Testis (tissue), 2 donors: ENCODE measurements at regions not wholly inside any gene's neighbourhood (a gene's known extent, or its start where the extent isn't known, plus 50 kb on each side); places are given as distances from the start of the nearest gene placed in this dataset.

Source experiments
- DNase-seq: peaks from one replicate; pipeline ENCODE4 v3.0.0-alpha.2; 2019
- H3K27ac ChIP-seq, 2 donors: fragments of 200-600 bp; sonication (generic); one replicate each; pipeline ENCODE4 v1.5.1; 2019
- H3K27me3 ChIP-seq: fragments of 200-600 bp; sonication (generic); one replicate; pipeline ENCODE4 v1.5.1; 2019
- H3K36me3 ChIP-seq: fragments of 200-600 bp; sonication (generic); one replicate; pipeline ENCODE4 v1.5.1; 2017; ENCODE audit warnings: low read depth; ENCODE audit errors: missing control alignments
- H3K4me1 ChIP-seq: fragments of 200-600 bp; sonication (generic); one replicate; pipeline ENCODE4 v1.5.1; 2019
- H3K4me3 ChIP-seq, 2 donors: fragments of 200-600 bp; sonication (generic); one replicate each; pipeline ENCODE4 v1.5.1; 2017 to 2019
- H3K9me3 ChIP-seq: fragments of 200-600 bp; sonication (generic); one replicate; pipeline ENCODE4 v1.5.1; 2017
- POLR2A ChIP-seq: fragments of 450-650 bp; IDR thresholded peaks from one replicate; pipeline ENCODE4 v1.6.1; 2017; ENCODE audit warnings: antibody characterized with exemption, mild to moderate bottlenecking, moderate library complexity
- WGBS, 2 donors: methylation state at CpG; one replicate each; pipeline ENCODE4 v1.1.5; 2018; 5-methylcytosine and 5-hydroxymethylcytosine counted together
- intact Hi-C: fragments of 100-400 bp; cut with DNase I; formaldehyde crosslinking; loops from one replicate; pipeline ENCODE4 v1.15.1; 2023; ENCODE audit warnings: low total_unique reads
- TF ChIP-seq, protein P1 (sequence below), 3 experiments: fragments of 450-650 bp in 2 of 3; fragments of 200-600 bp in 1 of 3; sonication (generic) in 1 of 3; IDR thresholded peaks; one replicate each; pipeline ENCODE4 v1.5.1; 2016 to 2019; ENCODE audit warnings: antibody characterized with exemption in 3 of 3, mild to moderate bottlenecking in 2 of 3, moderate library complexity in 1 of 3

DNA sequence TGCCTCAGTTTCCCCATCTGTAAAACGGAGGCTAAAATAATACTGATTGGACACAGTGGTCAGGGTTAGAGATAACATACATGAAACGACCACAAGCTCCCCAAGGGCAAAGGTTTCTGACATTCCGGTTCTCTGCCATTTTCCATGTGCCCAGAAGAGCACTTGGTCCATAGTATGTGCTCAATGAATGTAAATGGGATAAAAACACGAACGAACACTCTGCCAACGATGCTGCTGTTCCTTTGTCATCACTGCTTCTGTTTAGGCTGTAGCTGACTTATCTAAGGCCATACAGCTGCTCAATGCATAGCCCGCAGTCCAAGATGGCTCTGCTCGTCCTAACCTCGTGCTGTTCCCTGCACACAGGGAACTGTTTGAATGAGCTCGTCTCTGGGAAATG is 102.0 kb downstream of the RMI2 start:
- Histone ChIP-seq H3K9me3 (no peaks in the 10 kb centered on the region), H3K27ac (no peak overlapping the region), H3K4me1 (no peaks in the 10 kb centered on the region), H3K36me3 (no peaks in the 10 kb centered on the region), H3K4me3 (no peak overlapping the region), H3K27me3 (no peaks in the 10 kb centered on the region)
- WGBS, 2 donors, result 89% methylated on average over 10 of the region's 10 CpGs
- TF ChIP-seq, protein P1, sequence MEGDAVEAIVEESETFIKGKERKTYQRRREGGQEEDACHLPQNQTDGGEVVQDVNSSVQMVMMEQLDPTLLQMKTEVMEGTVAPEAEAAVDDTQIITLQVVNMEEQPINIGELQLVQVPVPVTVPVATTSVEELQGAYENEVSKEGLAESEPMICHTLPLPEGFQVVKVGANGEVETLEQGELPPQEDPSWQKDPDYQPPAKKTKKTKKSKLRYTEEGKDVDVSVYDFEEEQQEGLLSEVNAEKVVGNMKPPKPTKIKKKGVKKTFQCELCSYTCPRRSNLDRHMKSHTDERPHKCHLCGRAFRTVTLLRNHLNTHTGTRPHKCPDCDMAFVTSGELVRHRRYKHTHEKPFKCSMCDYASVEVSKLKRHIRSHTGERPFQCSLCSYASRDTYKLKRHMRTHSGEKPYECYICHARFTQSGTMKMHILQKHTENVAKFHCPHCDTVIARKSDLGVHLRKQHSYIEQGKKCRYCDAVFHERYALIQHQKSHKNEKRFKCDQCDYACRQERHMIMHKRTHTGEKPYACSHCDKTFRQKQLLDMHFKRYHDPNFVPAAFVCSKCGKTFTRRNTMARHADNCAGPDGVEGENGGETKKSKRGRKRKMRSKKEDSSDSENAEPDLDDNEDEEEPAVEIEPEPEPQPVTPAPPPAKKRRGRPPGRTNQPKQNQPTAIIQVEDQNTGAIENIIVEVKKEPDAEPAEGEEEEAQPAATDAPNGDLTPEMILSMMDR (IDR thresholded peaks at IDR 0.05), result no peak
- TF ChIP-seq POLR2A, result no peak
- intact Hi-C loops, result no loop called here
- no peak for DNase-seq

GRCh38 chr16:11447836-11448235 is 102.6 kb downstream of the RMI2 start:
- Histone ChIP-seq H3K4me3 (no peak overlapping the region), H3K27ac (no peak overlapping the region), H3K4me1 (no peaks in the 10 kb centered on the region), H3K36me3 (no peaks in the 10 kb centered on the region), H3K9me3 (no peaks in the 10 kb centered on the region), H3K27me3 (no peaks in the 10 kb centered on the region)
- intact Hi-C loops, result no loop called here
- no peak for DNase-seq
- WGBS, 2 donors, result 86 to 89% methylated on average over 9 to 10 of the region's 11 CpGs
- TF ChIP-seq, protein P1 (IDR thresholded peaks at IDR 0.05), result no peak
- no peak for TF ChIP-seq POLR2A

DNA sequence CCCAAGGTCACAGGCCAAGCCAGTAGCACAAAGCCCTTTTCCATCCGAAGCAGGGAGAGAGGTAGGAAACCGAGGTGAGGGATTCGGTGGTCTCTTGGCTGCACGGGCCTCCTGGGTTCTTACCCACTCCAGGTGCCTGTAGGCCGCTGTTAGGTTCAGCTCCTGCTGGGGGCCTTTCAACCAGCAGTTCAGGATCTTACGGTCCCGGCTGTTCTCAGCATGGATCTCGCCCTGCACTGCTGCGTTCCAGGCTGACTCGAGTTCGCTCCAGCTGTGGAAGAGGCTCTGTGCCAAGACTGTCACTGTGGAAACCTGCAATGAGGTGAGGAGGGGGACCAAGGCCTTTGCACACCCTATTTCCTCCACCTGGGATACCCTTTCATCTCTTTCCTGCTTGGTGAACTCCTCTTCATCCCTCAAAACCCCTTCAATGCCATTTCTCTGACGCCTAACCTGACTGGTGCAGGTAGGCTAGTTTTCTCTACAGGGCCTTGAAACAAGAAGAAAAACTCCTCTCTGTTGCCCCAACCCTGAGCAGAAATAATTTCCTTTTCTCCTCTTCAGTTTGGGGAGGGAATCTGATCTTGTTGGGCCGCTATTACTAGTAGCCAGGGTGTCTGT is 103.6 kb downstream of the RMI2 start:
- H3K27ac ChIP-seq, result no peak overlapping the region
- TF ChIP-seq POLR2A, result no peak
- TF ChIP-seq, protein P1 (IDR thresholded peaks at IDR 0.05), result no peak
- no peak for DNase-seq
- 74 to 81% methylated on average over 12 to 13 of the region's 13 CpGs for WGBS, 2 donors
- intact Hi-C loops, result no loop called here
- H3K27me3 ChIP-seq, result no peaks in the 10 kb centered on the region
- no peaks in the 10 kb centered on the region for H3K9me3 ChIP-seq
- H3K4me3 ChIP-seq, result no peak overlapping the region
- no peaks in the 10 kb centered on the region for H3K36me3 ChIP-seq
- no peaks in the 10 kb centered on the region for H3K4me1 ChIP-seq

- intact Hi-C loops, result no loop called here
- TF ChIP-seq POLR2A, result no peak
- TF ChIP-seq, protein P1 (IDR thresholded peaks at IDR 0.05), result no peak
- H3K4me1 ChIP-seq, result no peaks in the 10 kb centered on the region
- no peaks in the 10 kb centered on the region for H3K27me3 ChIP-seq
- no peaks in the 10 kb centered on the region for H3K9me3 ChIP-seq
- no peaks in the 10 kb centered on the region for H3K36me3 ChIP-seq
- H3K27ac ChIP-seq, result no peak overlapping the region
- WGBS, 2 donors, result 95 to 98% methylated on average over 7 of the region's 7 CpGs
- no peak for DNase-seq
- H3K4me3 ChIP-seq, result no peak overlapping the region
Observed at GRCh38 chr16:11449716-11450115, 104.5 kb downstream of the RMI2 start.

DNA sequence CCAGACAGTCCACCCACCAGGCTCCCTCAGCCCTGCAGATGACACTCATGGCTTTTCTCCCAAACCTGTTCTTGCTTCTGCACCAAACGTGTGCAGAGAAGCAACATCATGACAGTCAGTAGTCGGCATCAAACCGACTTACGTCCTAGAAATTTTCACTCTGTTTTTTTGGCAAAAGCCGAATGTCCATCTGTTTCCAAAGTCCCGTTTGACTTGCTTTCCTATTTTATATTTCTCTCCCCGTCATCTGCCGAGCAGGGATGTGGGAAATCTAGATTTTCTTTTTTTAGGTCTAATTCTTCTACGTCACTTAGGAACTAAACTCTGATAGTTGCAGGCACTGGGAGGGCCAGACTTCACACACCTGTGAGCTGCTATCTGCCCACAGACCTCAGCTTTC is 104.9 kb downstream of the RMI2 start:
- H3K27me3 ChIP-seq, result no peaks in the 10 kb centered on the region
- no peak overlapping the region for H3K27ac ChIP-seq
- H3K36me3 ChIP-seq, result no peaks in the 10 kb centered on the region
- 90 to 95% methylated on average over 9 of the region's 9 CpGs for WGBS, 2 donors
- H3K4me3 ChIP-seq, result no peak overlapping the region
- no peaks in the 10 kb centered on the region for H3K4me1 ChIP-seq
- no peaks in the 10 kb centered on the region for H3K9me3 ChIP-seq
- intact Hi-C loops, result no loop called here
- TF ChIP-seq, protein P1 (IDR thresholded peaks at IDR 0.05), result no peak
- no peak for TF ChIP-seq POLR2A
- no peak for DNase-seq
